ENCODE measurements at regions not wholly inside any gene's neighbourhood (a gene's known extent, or its start where the extent isn't known, plus 50 kb on each side); places are given as distances from the start of the nearest gene placed in this dataset.
"Not testable (repeated sequence)": the region's sequence is repeated elsewhere in the genome, so short reads cannot be mapped to it uniquely, and the experiment has no call there.

DNA sequence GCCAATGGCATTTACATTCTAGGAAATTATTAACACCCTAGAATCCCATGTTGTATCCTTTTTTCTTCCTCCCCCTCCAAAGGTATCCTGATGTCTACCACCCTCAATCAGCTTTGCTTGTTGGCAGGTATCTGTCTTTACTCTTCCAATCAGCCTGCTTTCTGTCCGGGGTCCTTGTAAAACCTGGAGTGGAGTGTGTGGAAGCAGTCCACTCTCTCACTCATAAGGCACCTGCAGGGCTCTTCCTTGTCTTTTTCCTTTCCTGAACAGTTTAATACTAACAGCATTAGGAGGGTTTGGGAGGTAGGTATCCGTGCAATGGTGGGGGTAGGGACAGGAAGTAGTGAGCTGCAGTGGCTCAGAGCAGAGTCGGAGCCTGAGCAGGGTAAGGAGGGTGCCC, 193.4 kb downstream of the BARX2 start:
- no peak for DNase-seq (ENCODE audit: low read depth)
- no peak for TF ChIP-seq CTCF (IDR thresholded peaks at IDR 0.05; ENCODE audit: insufficient read depth, low read length, poor library complexity, severe bottlenecking)
- no peak overlapping the region for H3K4me3 ChIP-seq (ENCODE audit: low read depth, low read length)
- no peaks in the 10 kb centered on the region for H3K27me3 ChIP-seq (ENCODE audit: control insufficient read depth, insufficient read depth, low read length)
- no peaks in the 10 kb centered on the region for H3K36me3 ChIP-seq (ENCODE audit: control insufficient read depth, insufficient read depth, low read length)

- not testable (repeated sequence) for DNase-seq (ENCODE audit: low read depth); H3K27me3 ChIP-seq (ENCODE audit: control insufficient read depth, insufficient read depth, low read length); H3K4me3 ChIP-seq (ENCODE audit: low read depth, low read length); H3K36me3 ChIP-seq (ENCODE audit: control insufficient read depth, insufficient read depth, low read length)
These were observed 197.0 kb downstream of the BARX2 start for GRCh38 chr11:129572667-129573066.

GRCh38 chr11:129573161-129573560, 197.5 kb downstream of the BARX2 start:
- TF ChIP-seq CTCF (IDR thresholded peaks at IDR 0.05; ENCODE audit: insufficient read depth, low read length, poor library complexity, severe bottlenecking): no peak
- H3K36me3 ChIP-seq (ENCODE audit: control insufficient read depth, insufficient read depth, low read length): no peaks in the 10 kb centered on the region
- H3K27me3 ChIP-seq (ENCODE audit: control insufficient read depth, insufficient read depth, low read length): no peaks in the 10 kb centered on the region

DNA sequence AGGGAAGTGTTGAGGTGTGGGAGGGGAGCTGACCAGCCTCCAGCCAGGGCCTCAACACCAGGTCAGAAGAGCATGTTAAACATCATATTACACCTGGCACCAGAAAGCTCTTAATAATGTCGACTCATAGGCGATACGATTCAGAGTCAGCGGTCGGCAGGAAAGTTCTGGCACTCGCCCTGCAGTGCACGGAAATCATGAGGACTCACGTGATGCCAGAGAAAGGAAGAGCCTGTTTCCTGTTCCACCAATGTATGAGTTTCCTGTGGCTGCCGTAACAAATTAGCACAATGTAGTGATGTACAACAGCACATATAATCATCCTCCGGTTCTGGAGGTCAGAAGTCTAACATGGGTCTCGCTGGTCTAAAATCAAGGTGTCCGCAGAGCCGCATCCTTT, 198.8 kb downstream of the BARX2 start:
- no peak for TF ChIP-seq CTCF (IDR thresholded peaks at IDR 0.05; ENCODE audit: insufficient read depth, low read length, poor library complexity, severe bottlenecking)
- no peak overlapping the region for H3K4me3 ChIP-seq (ENCODE audit: low read depth, low read length)
- H3K27me3 ChIP-seq (ENCODE audit: control insufficient read depth, insufficient read depth, low read length): no peaks in the 10 kb centered on the region
- no peak for DNase-seq (ENCODE audit: low read depth)
- no peaks in the 10 kb centered on the region for H3K36me3 ChIP-seq (ENCODE audit: control insufficient read depth, insufficient read depth, low read length)

More at GRCh38 chr11:129573161-129573560, 197.5 kb downstream of the BARX2 start:
- no peak overlapping the region for H3K4me3 ChIP-seq (ENCODE audit: low read depth, low read length)
- no peak for DNase-seq (ENCODE audit: low read depth)

DNA sequence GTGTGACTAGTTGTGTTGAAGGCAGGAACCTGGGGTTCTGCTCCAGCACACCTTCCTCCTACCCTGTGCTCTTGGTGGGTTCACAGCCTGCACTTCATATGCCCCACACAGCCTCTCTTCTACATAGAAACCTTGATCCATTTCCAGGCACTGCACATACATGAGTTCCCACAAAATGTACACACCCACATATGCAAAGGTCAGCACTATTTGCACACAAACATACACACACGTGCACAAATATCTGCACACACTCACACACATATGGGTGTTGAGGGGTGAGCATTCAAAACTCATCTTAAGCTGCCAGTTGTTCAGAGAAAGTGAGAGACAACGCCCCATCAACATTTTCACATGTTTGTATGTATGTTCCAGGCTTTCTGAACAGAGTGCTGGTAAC, 201.0 kb downstream of the BARX2 start:
- DNase-seq (ENCODE audit: low read depth): no peak
- no peak for TF ChIP-seq CTCF (IDR thresholded peaks at IDR 0.05; ENCODE audit: insufficient read depth, low read length, poor library complexity, severe bottlenecking)
- no peak overlapping the region for H3K4me3 ChIP-seq (ENCODE audit: low read depth, low read length)
- H3K27me3 ChIP-seq (ENCODE audit: control insufficient read depth, insufficient read depth, low read length): no peaks in the 10 kb centered on the region
- no peaks in the 10 kb centered on the region for H3K36me3 ChIP-seq (ENCODE audit: control insufficient read depth, insufficient read depth, low read length)

- DNase-seq (ENCODE audit: low read depth): no peak
- Histone ChIP-seq H3K36me3 (ENCODE audit: control insufficient read depth, insufficient read depth, low read length) (no peaks in the 10 kb centered on the region), H3K27me3 (ENCODE audit: control insufficient read depth, insufficient read depth, low read length) (no peaks in the 10 kb centered on the region), H3K4me3 (ENCODE audit: low read depth, low read length) (no peak overlapping the region)
- TF ChIP-seq CTCF (IDR thresholded peaks at IDR 0.05; ENCODE audit: insufficient read depth, low read length, poor library complexity, severe bottlenecking): no peak
These were observed 202.4 kb downstream of the BARX2 start for GRCh38 chr11:129578006-129578405.

Measured in kidney epithelial cell (primary cell).